ENCODE measurements at regions not wholly inside any gene's neighbourhood (a gene's known extent, or its start where the extent isn't known, plus 50 kb on each side); places are given as distances from the start of the nearest gene placed in this dataset.

GRCh38 chr1:201589186-201589585 is 50.3 kb downstream of the NAV1 start:
- POLR2A ChIA-PET: no interaction called here
- CTCF ChIA-PET: no interaction called here

- CTCF ChIA-PET: interaction anchor here (0.9 kb wide), 1 partner anchor 31 kb away, joined by 3 read pairs; no protein-coding TSS in a partner anchor
- POLR2A ChIA-PET: no interaction called here
Observed at GRCh38 chr1:201590474-201590873, 51.5 kb downstream of the NAV1 start.

GRCh38 chr1:201591348-201591747 is 52.4 kb downstream of the NAV1 start:
- CTCF ChIA-PET: interaction anchor here (0.9 kb wide), 1 partner anchor 31 kb away, joined by 3 read pairs; no protein-coding TSS in a partner anchor
- POLR2A ChIA-PET: no interaction called here

GRCh38 chr1:201591981-201592380 is 53.1 kb downstream of the NAV1 start:
- ChIA-PET POLR2A (no interaction called here), CTCF (no interaction called here)

- CTCF ChIA-PET: no interaction called here
- POLR2A ChIA-PET: no interaction called here
Observed at GRCh38 chr1:201593200-201593921, 54.4 kb downstream of the NAV1 start.

- POLR2A ChIA-PET: no interaction called here
- CTCF ChIA-PET: no interaction called here
Observed at GRCh38 chr1:201594575-201595245, 55.8 kb downstream of the NAV1 start.

- POLR2A ChIA-PET: no interaction called here
Observed at GRCh38 chr1:201595381-201595780, 56.5 kb downstream of the NAV1 start.

GRCh38 chr1:201596101-201596868 is 57.4 kb downstream of the NAV1 start:
- ChIA-PET POLR2A (no interaction called here), CTCF (no interaction called here)

More at GRCh38 chr1:201595381-201595780, 56.5 kb downstream of the NAV1 start:
- CTCF ChIA-PET: no interaction called here

- ChIA-PET POLR2A (no interaction called here), CTCF (no interaction called here)
Observed at GRCh38 chr1:201597551-201598230, 58.8 kb downstream of the NAV1 start.

GRCh38 chr1:201598396-201598795 is 59.5 kb downstream of the NAV1 start:
- ChIA-PET POLR2A (no interaction called here), CTCF (no interaction called here)

GRCh38 chr1:201598973-201599372 is 60.0 kb downstream of the NAV1 start:
- CTCF ChIA-PET: no interaction called here
- POLR2A ChIA-PET: no interaction called here

GRCh38 chr1:201599548-201599947 is 60.6 kb downstream of the NAV1 start:
- POLR2A ChIA-PET: no interaction called here
- CTCF ChIA-PET: no interaction called here

- CTCF ChIA-PET: interaction anchor here (0.6 kb wide), 1 partner anchor 185 kb away, joined by 4 read pairs; no protein-coding TSS in a partner anchor
- POLR2A ChIA-PET: no interaction called here
Observed at GRCh38 chr1:201602413-201603265, 63.7 kb downstream of the NAV1 start.

- ChIA-PET POLR2A (no interaction called here), CTCF (no interaction called here)
Observed at GRCh38 chr1:201603613-201604232, 64.8 kb downstream of the NAV1 start.

- POLR2A ChIA-PET: no interaction called here
- CTCF ChIA-PET: no interaction called here
Observed at GRCh38 chr1:201605385-201606010, 66.6 kb downstream of the NAV1 start.

GRCh38 chr1:201606096-201606495 is 67.2 kb downstream of the NAV1 start:
- ChIA-PET POLR2A (no interaction called here), CTCF (no interaction called here)

GRCh38 chr1:201606623-201607022 is 67.7 kb downstream of the NAV1 start:
- ChIA-PET CTCF (no interaction called here), POLR2A (no interaction called here)

GRCh38 chr1:201608635-201609395 is 69.9 kb downstream of the NAV1 start:
- ChIA-PET POLR2A (no interaction called here), CTCF (no interaction called here)
